GM18951 (cell line): ENCODE measurements at regions not wholly inside any gene's neighbourhood (a gene's known extent, or its start where the extent isn't known, plus 50 kb on each side); places are given as distances from the start of the nearest gene placed in this dataset.
"Not testable (repeated sequence)": the region's sequence is repeated elsewhere in the genome, so short reads cannot be mapped to it uniquely, and the experiment has no call there.

ENCODE experiments used
- POLR2A ChIP-seq: IDR thresholded peaks from 4 replicates; pipeline ENCODE4 v1.6.1; 2011; ENCODE audit warnings: mild to moderate bottlenecking; ENCODE audit not compliant: insufficient read length, insufficient read depth; ENCODE audit errors: extremely low read depth
- in situ Hi-C: fragments of 300-500 bp; cut with MboI; formaldehyde crosslinking; loops from one replicate; pipeline ENCODE4 v1.12.0; 2022; ENCODE audit warnings: low sequenced_read_pairs, mixed read lengths, inconsistent platforms; ENCODE audit not compliant: unreplicated experiment

DNA sequence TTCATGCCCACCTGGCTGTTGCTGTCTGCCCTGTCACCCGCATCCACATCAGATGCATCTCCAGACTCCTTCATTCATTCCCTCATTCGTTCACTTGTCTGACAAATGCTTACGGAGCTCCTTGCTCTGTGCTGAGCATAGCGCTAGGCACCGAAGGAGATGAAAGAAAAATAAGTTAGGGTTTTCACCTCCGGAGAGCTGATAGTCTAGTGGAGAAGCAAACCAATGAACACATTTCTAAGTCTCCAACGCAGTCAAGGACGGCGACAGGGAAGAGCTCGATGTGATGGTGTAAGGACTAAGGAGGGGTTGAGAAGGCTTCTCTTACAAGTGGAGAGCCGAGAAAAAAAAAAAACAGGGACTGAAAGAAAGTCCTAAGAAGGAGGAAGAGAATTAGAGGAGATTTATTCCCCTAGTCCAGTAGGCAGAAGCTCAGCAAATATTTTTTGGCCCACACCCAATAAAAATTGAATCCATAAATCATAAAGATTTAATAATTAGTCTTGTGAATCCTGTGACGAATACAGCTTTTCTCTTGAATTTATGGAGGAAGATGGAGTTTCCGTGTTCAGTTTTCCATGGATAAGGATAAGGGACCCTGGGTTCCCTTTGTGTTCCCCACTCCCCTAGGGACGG, 127.2 kb upstream of the DLG1 start:
- TF ChIP-seq POLR2A: no peak
- in situ Hi-C loops: no loop called here

DNA sequence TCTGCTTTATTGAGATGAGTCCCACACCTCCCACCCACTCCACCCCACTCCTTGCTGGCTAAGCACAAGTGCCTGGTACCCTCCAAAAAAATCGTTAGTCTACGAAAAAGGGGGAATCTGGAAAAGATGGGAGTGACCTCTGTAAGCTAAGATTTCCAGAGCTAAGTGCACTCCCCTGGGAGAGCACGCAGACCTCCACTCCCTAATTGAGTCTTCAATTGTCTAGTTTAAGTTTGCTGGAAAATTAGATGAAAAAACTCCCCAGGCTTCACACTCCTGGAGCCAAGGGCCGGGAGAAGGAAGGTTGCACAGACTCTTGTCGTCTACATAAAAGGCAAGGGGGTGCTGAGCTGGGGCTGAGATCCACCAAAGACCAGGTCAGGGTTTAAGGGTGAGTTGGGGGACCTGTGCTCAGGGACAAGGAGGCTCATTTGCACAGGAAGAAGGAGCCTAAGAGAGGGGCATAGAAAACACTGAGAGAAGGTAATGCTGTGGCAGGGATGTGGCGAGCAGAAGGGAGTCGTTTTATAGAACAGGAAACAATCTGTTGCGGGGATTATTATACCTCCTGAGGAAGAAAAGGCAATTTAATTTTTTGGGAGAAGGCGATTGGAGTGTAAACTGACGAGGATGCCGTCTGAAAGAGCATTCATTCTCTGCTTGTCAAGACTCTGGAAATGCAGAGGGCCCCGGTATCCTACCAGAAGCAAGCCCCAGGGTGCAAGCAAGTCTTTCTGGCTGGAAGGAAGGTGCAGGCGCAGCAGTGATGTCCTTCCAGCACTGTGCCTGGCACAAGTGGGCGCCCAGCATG, 126.5 kb upstream of the DLG1 start:
- in situ Hi-C loops: no loop called here
- TF ChIP-seq POLR2A: no peak

DNA sequence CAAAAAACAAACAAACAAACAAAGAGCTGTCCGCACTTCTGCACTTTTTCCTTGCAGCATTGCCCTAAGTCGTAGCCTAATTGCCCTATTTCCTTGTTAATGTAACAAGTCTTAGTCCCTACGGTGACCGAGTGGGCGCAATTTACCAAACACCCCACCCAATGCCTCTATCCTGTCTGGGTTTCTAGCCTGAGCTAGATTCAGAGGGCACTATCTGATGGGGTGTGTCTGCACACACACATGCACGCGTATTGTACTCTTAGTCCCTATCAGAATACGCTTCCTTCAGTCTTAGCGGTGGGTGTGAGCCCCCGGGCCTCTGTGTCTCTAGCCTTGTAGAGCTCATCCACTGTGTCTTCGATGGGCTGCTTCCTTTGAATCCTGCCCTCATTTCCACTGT, 125.9 kb upstream of the DLG1 start:
- in situ Hi-C loops: no loop called here
- no peak for TF ChIP-seq POLR2A

DNA sequence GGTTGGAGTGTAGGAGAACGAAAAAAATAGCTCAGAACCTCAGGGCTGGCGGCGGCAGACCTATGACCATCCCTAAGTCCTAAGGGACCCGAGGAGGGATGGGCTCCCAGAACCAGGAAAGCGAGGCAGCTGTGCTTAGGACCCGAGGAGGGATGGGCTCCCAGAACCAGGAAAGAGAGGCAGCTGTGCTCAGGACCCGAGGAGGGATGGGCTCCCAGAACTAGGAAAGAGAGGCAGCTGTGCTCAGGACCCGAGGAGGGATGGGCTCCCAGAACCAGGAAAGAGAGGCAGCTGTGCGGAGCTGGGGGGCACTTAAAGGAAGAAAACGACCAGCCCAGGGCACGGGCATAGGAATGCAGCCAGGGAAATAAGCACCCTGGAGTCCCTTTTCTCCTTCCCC, 125.0 kb upstream of the DLG1 start:
- TF ChIP-seq POLR2A: no peak
- in situ Hi-C loops: no loop called here

DNA sequence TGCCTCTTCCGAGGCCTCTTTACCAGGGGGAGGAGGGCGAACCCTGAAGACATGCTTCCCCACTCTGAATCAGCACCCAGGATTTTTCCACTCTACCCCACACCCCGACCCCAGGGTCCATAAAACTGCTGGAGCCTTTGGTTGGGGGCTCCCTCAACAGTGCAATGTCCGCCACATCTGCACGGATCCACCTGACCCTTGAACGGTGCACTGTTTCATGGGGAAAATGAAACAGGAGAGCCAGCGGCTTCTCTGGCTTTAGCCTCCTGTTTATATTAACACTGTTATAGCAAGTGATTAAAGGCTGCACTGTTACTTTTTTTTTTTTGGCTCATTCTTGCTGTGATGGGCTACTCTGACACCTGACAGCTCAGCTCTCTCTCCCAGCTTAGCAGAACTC, 124.1 kb upstream of the DLG1 start:
- in situ Hi-C loops: no loop called here
- TF ChIP-seq POLR2A: no peak

DNA sequence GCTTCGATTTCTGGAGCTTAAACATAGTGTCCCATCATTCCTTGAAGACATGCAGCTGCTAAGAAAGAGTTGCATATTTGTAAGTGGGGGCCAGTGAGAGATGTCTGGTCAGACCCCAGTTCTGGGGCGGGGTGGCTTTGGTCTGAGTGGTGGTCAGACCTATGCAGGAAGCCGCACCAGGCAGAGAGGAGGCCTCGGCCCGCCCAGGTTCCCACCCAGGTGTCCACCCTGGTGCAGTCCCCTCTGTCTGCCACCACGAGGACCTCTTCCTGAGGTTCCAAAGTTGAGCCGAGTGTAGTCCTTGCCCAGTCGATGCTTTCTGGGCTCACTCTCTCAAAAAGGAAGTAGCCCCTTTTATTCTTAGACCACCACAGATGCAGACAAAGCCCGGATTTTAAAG, 122.6 kb upstream of the DLG1 start:
- no peak for TF ChIP-seq POLR2A
- in situ Hi-C loops: no loop called here

DNA sequence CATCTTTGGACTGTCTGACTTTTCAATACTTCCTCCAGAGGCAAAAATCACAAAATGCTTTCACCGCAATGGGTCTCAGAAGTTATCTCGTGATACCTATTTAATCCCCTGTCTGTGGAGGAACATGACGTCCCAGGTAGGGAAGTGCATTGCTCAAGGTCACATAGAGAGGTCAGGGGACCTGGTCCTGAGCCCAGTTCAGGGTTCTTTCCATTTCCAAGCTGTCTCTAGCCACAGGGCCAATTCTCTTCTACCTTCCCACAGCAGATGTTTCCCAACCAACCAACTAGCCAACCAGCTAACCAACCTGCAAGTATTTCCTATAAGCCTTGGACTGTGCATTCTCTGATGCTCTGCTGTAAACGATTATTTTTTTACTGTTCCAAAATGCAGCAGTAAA, 122.2 kb upstream of the DLG1 start:
- in situ Hi-C loops: no loop called here
- TF ChIP-seq POLR2A: no peak

DNA sequence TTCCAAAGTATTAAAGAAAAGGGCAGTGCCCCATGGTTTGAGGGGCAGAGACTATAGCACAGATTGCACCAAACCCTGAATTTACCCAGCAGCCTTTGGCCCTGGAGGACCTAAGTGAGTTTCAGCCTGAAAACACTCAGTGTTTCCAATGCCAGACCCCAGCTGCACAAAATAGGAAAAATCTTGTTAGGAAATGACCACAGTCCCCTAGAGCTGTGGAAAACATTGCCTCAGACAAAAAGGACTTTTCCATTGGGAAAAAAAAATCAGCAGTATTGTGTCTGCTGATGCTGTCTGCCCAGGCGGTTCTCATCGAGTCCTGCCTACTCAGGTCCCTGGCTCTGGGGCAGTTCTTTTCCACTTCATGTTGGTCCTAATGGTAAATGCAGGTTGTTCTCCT, 121.7 kb upstream of the DLG1 start:
- in situ Hi-C loops: no loop called here
- no peak for TF ChIP-seq POLR2A

DNA sequence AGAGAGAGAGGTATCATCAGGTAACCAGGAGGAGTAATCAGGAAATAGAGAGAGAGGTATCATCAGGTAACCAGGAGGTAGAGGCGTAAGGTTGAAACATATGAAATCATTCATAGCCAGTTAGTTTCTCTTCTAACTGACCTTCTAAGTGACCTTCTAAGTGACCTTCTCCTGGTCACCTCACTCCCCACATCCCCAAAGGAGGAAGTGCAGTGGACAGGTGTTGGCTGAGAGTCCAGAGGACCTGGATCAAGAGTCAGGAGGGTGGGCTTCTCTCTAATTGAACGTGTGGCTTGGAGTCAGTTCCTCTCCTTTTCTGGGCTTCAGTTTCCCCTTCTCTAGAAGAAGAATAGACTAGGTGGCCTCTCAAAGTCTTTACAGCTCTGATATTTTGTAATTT, 121.3 kb upstream of the DLG1 start:
- in situ Hi-C loops: no loop called here
- no peak for TF ChIP-seq POLR2A

DNA sequence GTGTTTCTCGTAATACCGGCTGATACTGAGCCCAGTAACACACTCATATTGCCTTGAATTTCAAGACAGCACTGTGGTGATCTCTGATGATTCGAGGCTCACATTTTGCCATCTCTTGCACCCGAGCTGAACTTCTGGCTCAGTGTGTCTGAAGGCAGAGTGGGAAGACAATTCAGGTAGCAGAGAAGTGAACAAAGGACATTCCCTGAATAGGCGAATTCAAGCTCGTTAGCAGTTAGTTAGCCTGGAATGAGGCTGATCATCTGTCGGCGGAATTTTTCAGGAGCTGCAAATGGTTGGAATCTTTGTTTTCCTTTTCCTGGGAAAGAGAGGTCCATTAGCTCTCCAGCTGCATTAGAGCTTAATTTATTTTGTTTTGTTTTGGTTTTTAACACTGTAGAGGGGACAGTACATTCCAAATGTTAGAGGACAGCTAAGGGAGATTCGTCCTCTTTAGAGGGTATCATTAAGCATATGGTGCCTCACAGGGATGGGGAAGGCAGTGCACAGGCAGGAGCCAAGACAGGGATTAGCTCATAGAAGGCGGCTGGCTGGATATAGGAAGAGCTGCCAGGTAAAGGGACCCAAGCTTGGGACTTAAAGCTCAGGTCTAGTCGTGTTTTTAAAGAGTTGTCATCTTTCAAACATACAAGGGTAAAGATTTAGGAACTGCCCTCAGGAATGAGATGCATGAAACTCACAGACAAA, 119.7 kb upstream of the DLG1 start:
- in situ Hi-C loops: no loop called here
- TF ChIP-seq POLR2A: no peak

DNA sequence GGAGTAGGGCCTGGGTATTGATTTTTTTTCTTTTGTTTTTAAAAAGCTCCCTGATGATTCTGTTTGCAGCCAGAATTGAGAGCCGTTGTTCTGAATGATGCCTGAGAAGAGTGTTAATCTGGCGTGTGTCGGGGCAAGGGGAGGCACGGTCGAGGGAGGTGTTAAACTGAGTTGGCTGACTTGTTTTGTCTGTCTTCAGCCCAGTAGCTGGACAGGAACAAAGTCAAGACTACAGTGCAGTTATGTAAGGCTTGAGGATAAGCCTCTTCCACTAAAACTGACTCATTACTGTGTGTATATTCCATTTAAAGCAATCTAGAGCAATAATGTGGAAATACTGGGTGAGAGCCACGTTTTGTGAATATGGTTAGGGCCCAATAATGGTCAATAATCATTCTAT, 119.0 kb upstream of the DLG1 start:
- TF ChIP-seq POLR2A: no peak
- in situ Hi-C loops: no loop called here

DNA sequence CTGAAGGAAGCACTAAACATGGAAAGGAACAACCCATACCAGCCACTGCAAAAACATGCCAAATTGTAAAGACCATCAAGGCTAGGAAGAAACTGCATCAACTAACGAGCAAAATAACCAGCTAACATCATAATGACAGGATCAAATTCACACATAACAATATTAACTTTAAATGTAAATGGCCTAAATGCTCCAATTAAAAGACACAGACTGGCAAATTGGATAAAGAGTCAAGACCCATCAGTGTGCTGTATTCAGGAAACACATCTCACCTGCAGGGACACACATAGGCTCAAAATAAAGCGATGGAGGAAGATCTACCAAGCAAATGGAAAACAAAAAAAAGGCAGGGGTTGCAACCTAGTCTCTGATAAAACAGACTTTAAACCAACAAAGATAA, 113.5 kb upstream of the DLG1 start:
- in situ Hi-C loops: not testable (repeated sequence)

DNA sequence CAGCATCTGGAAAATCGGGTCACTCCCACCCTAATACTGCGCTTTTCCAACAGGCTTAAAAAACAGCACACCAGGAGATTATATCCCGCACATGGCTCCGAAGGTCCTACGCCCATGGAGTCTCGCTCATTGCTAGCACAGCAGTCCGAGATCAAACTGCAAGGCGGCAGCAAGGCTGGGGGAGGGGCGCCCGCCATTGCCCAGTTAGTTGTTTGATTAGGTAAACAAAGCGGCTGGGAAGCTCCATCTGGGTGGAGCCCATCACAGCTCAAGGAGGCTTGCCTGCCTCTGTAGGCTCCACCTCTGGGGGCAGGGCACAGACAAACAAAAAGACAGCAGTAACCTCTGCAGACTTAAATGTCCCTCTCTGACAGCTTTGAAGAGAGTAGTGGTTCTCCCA, 111.8 kb upstream of the DLG1 start:
- in situ Hi-C loops: not testable (repeated sequence)
